ENCODE measurements at regions not wholly inside any gene's neighbourhood (a gene's known extent, or its start where the extent isn't known, plus 50 kb on each side); places are given as distances from the start of the nearest gene placed in this dataset.

GRCh38 chr6:170028629-170029345 lies 262.1 kb downstream of the DLL1 start:
- TF ChIP-seq CTCF (IDR thresholded peaks at IDR 0.05; ENCODE audit: low read depth, low read length, poor library complexity, severe bottlenecking): no peak
- no peaks in the 10 kb centered on the region for H3K4me1 ChIP-seq (ENCODE audit: control insufficient read depth, low read length)
- no peak overlapping the region for H3K27ac ChIP-seq (ENCODE audit: low read depth, low read length)
- H3K9me3 ChIP-seq (ENCODE audit: control insufficient read depth, insufficient read depth, low read length): peaks cover 6% of the 10 kb centered on the region; the same call in 1 of the 2 replicates
- no peaks in the 10 kb centered on the region for H3K27me3 ChIP-seq (ENCODE audit: control insufficient read depth, low read length)
- no peaks in the 10 kb centered on the region for H3K9me2 ChIP-seq (replicated peaks; ENCODE audit: control insufficient read depth, low read length)
- H3K36me3 ChIP-seq (ENCODE audit: control insufficient read depth, low read length): no peaks in the 10 kb centered on the region
- no peaks in the 10 kb centered on the region for H3F3A ChIP-seq (ENCODE audit: control insufficient read depth, insufficient read depth)
- no peak overlapping the region for H3K4me2 ChIP-seq (ENCODE audit: low read length)
- no peaks in the 10 kb centered on the region for H3K79me2 ChIP-seq (ENCODE audit: control insufficient read depth, low read length)
- H3K4me3 ChIP-seq (ENCODE audit: low read length): no peak overlapping the region
- H4K20me1 ChIP-seq (ENCODE audit: control insufficient read depth, insufficient read depth, low read depth, low read length): no peaks in the 10 kb centered on the region

- Histone ChIP-seq H3K9me2 (replicated peaks; ENCODE audit: control insufficient read depth, low read length) (no peaks in the 10 kb centered on the region), H3K36me3 (ENCODE audit: control insufficient read depth, low read length) (no peaks in the 10 kb centered on the region), H3K9me3 (ENCODE audit: control insufficient read depth, insufficient read depth, low read length) (no peaks in the 10 kb centered on the region), H4K20me1 (ENCODE audit: control insufficient read depth, insufficient read depth, low read depth, low read length) (no peaks in the 10 kb centered on the region), H3F3A (ENCODE audit: control insufficient read depth, insufficient read depth) (no peaks in the 10 kb centered on the region), H3K4me3 (ENCODE audit: low read length) (no peak overlapping the region), H3K27ac (ENCODE audit: low read depth, low read length) (no peak overlapping the region), H3K27me3 (ENCODE audit: control insufficient read depth, low read length) (no peaks in the 10 kb centered on the region), H3K4me1 (ENCODE audit: control insufficient read depth, low read length) (no peaks in the 10 kb centered on the region), H3K4me2 (ENCODE audit: low read length) (no peak overlapping the region), H3K79me2 (ENCODE audit: control insufficient read depth, low read length) (no peaks in the 10 kb centered on the region)
- TF ChIP-seq EZH2phosphoT487 (IDR thresholded peaks at IDR 0.05; ENCODE audit: borderline replicate concordance, low read length): no peak
Measured at GRCh38 chr6:170027647-170028043, 263.2 kb downstream of the DLL1 start.

DNA sequence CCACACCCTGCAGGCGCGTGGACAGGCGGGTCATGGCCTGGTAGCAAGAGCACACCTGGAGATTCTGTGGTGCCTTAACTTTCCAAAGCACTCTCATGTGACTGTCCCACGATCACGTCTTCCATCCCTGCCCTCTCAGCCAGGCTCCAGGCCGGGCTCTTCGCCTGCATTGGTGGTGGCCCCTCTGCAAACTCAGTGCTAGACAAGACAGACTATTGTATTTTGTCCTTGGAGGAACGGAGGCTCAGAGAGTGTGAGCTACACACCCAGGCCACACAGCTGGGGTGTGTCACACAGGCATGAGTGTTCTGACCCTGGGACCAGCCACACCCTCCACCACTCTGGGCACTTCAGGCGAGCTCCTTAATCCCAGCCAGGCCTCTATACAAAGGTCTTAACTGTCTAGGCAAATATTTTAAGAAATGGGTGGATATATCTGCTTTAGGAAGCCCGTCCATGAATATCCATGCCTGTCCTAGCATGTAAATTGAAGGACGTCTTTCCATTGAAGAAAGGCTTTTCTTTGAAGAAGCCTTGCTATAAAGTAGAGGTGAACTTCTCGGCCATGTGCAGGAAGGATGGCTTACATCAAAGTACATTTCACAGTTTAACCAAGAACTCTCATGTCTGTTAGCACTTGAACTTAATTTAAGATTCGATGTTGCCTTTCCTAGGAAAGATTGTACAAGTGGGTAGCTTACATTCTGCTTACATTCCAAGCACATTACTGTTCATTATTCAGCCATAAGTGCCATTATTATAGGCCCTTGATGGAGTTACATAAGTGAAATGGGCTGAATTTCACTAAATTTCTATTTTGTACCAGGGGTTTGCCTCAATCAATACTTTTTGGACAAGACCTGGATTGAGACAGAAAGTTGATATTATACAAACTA lies 263.9 kb downstream of the DLL1 start:
- Histone ChIP-seq H3K27me3 (ENCODE audit: control insufficient read depth, low read length) (no peaks in the 10 kb centered on the region), H3K27ac (ENCODE audit: low read depth, low read length) (no peak overlapping the region), H3K36me3 (ENCODE audit: control insufficient read depth, low read length) (no peaks in the 10 kb centered on the region), H4K20me1 (ENCODE audit: control insufficient read depth, insufficient read depth, low read depth, low read length) (no peaks in the 10 kb centered on the region), H3K9me3 (ENCODE audit: control insufficient read depth, insufficient read depth, low read length) (no peaks in the 10 kb centered on the region; the same call in 1 of the 2 replicates), H3K9me2 (replicated peaks; ENCODE audit: control insufficient read depth, low read length) (no peaks in the 10 kb centered on the region), H3K4me1 (ENCODE audit: control insufficient read depth, low read length) (no peaks in the 10 kb centered on the region), H3K4me3 (ENCODE audit: low read length) (no peak overlapping the region), H3K4me2 (ENCODE audit: low read length) (no peak overlapping the region), H3F3A (ENCODE audit: control insufficient read depth, insufficient read depth) (no peaks in the 10 kb centered on the region), H3K79me2 (ENCODE audit: control insufficient read depth, low read length) (no peaks in the 10 kb centered on the region)
- no peak for TF ChIP-seq EZH2phosphoT487 (IDR thresholded peaks at IDR 0.05; ENCODE audit: borderline replicate concordance, low read length)

DNA sequence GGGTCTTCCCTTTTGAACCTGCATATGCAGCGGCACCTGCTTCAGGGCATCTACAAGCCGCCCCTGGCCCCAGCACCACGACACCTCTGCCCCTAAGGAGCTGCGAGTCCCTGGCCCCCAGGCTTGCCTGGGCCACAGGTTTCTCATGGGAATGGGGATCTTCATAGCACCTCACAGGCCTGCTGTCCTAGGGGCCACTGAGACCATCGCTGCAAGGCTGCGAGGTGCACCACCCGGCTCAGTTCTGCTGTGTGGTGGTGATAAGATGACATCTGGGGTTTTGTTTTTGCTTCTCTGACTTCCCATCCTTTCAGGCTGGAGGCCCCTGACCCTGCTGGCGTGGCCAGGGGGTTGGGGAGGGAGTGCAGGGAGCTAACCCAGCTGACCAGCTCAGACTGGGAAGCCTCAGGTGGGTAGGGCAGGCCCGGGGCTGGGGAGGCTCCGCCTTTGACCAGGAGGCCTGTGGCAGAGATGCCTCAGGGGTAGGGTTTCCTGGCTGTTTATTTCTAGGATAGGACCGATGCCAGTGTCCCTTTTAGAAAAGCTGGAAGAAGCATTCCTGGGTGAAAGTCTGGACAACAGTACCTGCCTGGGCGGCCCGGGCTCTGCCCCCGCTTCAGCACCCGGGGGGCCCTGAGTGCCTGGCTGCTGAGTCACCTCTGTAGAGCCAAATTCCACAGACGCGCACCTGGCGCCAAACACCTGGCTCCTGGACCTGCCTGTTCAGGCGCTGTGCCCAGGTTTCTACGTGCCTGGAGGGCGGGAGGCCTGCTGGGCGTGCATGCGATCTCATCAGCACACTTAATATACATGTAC lies 264.7 kb downstream of the DLL1 start:
- no peaks in the 10 kb centered on the region for H3F3A ChIP-seq (ENCODE audit: control insufficient read depth, insufficient read depth)
- H3K4me3 ChIP-seq (ENCODE audit: low read length): no peak overlapping the region
- TF ChIP-seq CTCF (IDR thresholded peaks at IDR 0.05; ENCODE audit: low read depth, low read length, poor library complexity, severe bottlenecking): no peak
- no peak for TF ChIP-seq EZH2phosphoT487 (IDR thresholded peaks at IDR 0.05; ENCODE audit: borderline replicate concordance, low read length)
- no peak overlapping the region for H3K27ac ChIP-seq (ENCODE audit: low read depth, low read length)
- no peaks in the 10 kb centered on the region for H3K79me2 ChIP-seq (ENCODE audit: control insufficient read depth, low read length)
- H3K9me3 ChIP-seq (ENCODE audit: control insufficient read depth, insufficient read depth, low read length): no peaks in the 10 kb centered on the region; the same call in 1 of the 2 replicates
- H3K27me3 ChIP-seq (ENCODE audit: control insufficient read depth, low read length): no peaks in the 10 kb centered on the region
- H3K36me3 ChIP-seq (ENCODE audit: control insufficient read depth, low read length): no peaks in the 10 kb centered on the region
- H3K4me2 ChIP-seq (ENCODE audit: low read length): no peak overlapping the region
- H3K9me2 ChIP-seq (replicated peaks; ENCODE audit: control insufficient read depth, low read length): no peaks in the 10 kb centered on the region
- no peaks in the 10 kb centered on the region for H3K4me1 ChIP-seq (ENCODE audit: control insufficient read depth, low read length)
- no peaks in the 10 kb centered on the region for H4K20me1 ChIP-seq (ENCODE audit: control insufficient read depth, insufficient read depth, low read depth, low read length)
